WTC11 (cell line): ENCODE measurements at regions not wholly inside any gene's neighbourhood (a gene's known extent, or its start where the extent isn't known, plus 50 kb on each side); places are given as distances from the start of the nearest gene placed in this dataset.
A peak's percentile ranks its signal among the peaks of the same experiment; 100 is the strongest.

Experiments used
- ATAC-seq: fragments of 200-7000 bp; cut with Tn5 transposase; 2 replicates; pipeline ENCODE4 v1.10.0; 2021; ENCODE audit warnings: mild to moderate bottlenecking, moderate library complexity
- CTCF ChIA-PET: fragments of 300-600 bp; sonication (Branson Sonifier 250); formaldehyde crosslinking; loops from one replicate; lab custom pipeline; 2021; ENCODE audit warnings: antibody characterized with exemption; lab: Charles Lee
- POLR2A ChIA-PET: fragments of 350-600 bp; sonication (Branson Sonifier 250); formaldehyde crosslinking; loops from one replicate; lab custom pipeline; 2021; ENCODE audit warnings: antibody characterized with exemption; lab: Charles Lee
- DNase-seq: peaks from one replicate; pipeline ENCODE4 v3.0.0; 2021; ENCODE audit warnings: low spot score
- H3K27ac Mint-ChIP-seq: 2 replicates; pipeline ENCODE4 v1.8.0; 2021; ENCODE audit warnings: mixed read lengths
- H3K27me3 Mint-ChIP-seq: 2 replicates; pipeline ENCODE4 v1.8.0; 2021; ENCODE audit warnings: low read depth, mild to moderate bottlenecking, moderate library complexity, mixed read lengths
- H3K36me3 Mint-ChIP-seq: 2 replicates; pipeline ENCODE4 v1.8.0; 2021; ENCODE audit warnings: mixed read lengths
- H3K4me1 Mint-ChIP-seq: 2 replicates; pipeline ENCODE4 v1.8.0; 2022; ENCODE audit warnings: mixed read lengths
- H3K4me3 Mint-ChIP-seq: 2 replicates; pipeline ENCODE4 v1.8.0; 2021; ENCODE audit warnings: mild to moderate bottlenecking, moderate library complexity, mixed read lengths
- H3K9me3 Mint-ChIP-seq: 2 replicates; pipeline ENCODE4 v1.8.0; 2021; ENCODE audit warnings: mixed read lengths
- ATF3 ChIP-seq: sonication (generic); formaldehyde crosslinking; conservative IDR thresholded peaks from 2 replicates; pipeline ENCODE4 v1.8.1; 2022; ENCODE audit warnings: mild to moderate bottlenecking, missing genetic modification reagents
- ESRRA ChIP-seq: sonication (generic); formaldehyde crosslinking; IDR thresholded peaks from 2 replicates; pipeline ENCODE4 v1.8.1; 2022; ENCODE audit warnings: mild to moderate bottlenecking, missing genetic modification reagents, borderline replicate concordance
- FOXP1 ChIP-seq: sonication (generic); formaldehyde crosslinking; IDR thresholded peaks from 2 replicates; pipeline ENCODE4 v1.8.0; 2022; ENCODE audit warnings: missing genetic modification reagents, mild to moderate bottlenecking, moderate library complexity, borderline replicate concordance
- JAZF1 ChIP-seq: fragments of 250-450 bp; sonication (Bioruptor Pico); IDR thresholded peaks from 2 replicates; pipeline ENCODE4 v1.9.0; 2021; ENCODE audit warnings: moderate library complexity, mild to moderate bottlenecking, inconsistent platforms
- JUN ChIP-seq: sonication (generic); formaldehyde crosslinking; IDR thresholded peaks from 2 replicates; pipeline ENCODE4 v1.8.0; 2023; ENCODE audit warnings: mild to moderate bottlenecking, missing genetic modification reagents
- NFATC4 ChIP-seq: fragments of 250-450 bp; sonication (Bioruptor Pico); IDR thresholded peaks from 2 replicates; pipeline ENCODE4 v1.9.0; 2021; ENCODE audit warnings: mild to moderate bottlenecking
- NFE2L1 ChIP-seq: sonication (generic); formaldehyde crosslinking; IDR thresholded peaks from 2 replicates; pipeline ENCODE4 v1.8.1; 2023; ENCODE audit warnings: missing genetic modification reagents
- SMAD4 ChIP-seq: sonication (generic); formaldehyde crosslinking; IDR thresholded peaks from 2 replicates; pipeline ENCODE4 v1.8.0; 2022; ENCODE audit warnings: mild to moderate bottlenecking, missing genetic modification reagents
- SOX15 ChIP-seq: fragments of 250-450 bp; sonication (Bioruptor Pico); IDR thresholded peaks from 2 replicates; pipeline ENCODE4 v1.9.0; 2021; ENCODE audit warnings: mild to moderate bottlenecking
- ZNF138 ChIP-seq: sonication (generic); formaldehyde crosslinking; conservative IDR thresholded peaks from 2 replicates; pipeline ENCODE4 v1.8.1; 2022; ENCODE audit warnings: mild to moderate bottlenecking, moderate library complexity, missing genetic modification reagents
- ZNF317 ChIP-seq: sonication (generic); formaldehyde crosslinking; IDR thresholded peaks from 2 replicates; pipeline ENCODE4 v1.8.1; 2023; ENCODE audit warnings: low read depth, mild to moderate bottlenecking, moderate library complexity, missing genetic modification reagents, borderline replicate concordance
- ZNF671 ChIP-seq: fragments of 250-450 bp; sonication (Bioruptor Pico); IDR thresholded peaks from 2 replicates; pipeline ENCODE4 v1.8.0; 2021; ENCODE audit warnings: mild to moderate bottlenecking
- TF ChIP-seq, protein P1 (sequence below): fragments of 250-450 bp; sonication (Bioruptor Pico); conservative IDR thresholded peaks from 2 replicates; pipeline ENCODE4 v1.9.0; 2021; ENCODE audit warnings: mild to moderate bottlenecking
- TF ChIP-seq, protein P2 (sequence below): sonication (generic); formaldehyde crosslinking; IDR thresholded peaks from 2 replicates; pipeline ENCODE4 v1.8.0; 2022; ENCODE audit warnings: mild to moderate bottlenecking, missing genetic modification reagents
- TF ChIP-seq, protein P3 (sequence below): sonication (generic); formaldehyde crosslinking; IDR thresholded peaks from 2 replicates; pipeline ENCODE4 v1.8.1; 2023; ENCODE audit warnings: mild to moderate bottlenecking, moderate library complexity, missing genetic modification reagents
- TF ChIP-seq, protein P4 (sequence below): fragments of 200-600 bp; IDR thresholded peaks from 2 replicates; pipeline ENCODE4 v1.8.0; 2022; ENCODE audit warnings: antibody characterized with exemption
- TF ChIP-seq, protein P5 (sequence below): fragments of 250-450 bp; sonication (Bioruptor Pico); IDR thresholded peaks from 2 replicates; pipeline ENCODE4 v1.9.0; 2021; ENCODE audit warnings: mild to moderate bottlenecking, borderline replicate concordance

- Mint-ChIP-seq H3K4me1 (peaks cover 22% of the 10 kb centered on the region), H3K27me3 (no peaks in the 10 kb centered on the region), H3K36me3 (no peaks in the 10 kb centered on the region), H3K9me3 (no peaks in the 10 kb centered on the region), H3K4me3 (no peak overlapping the region), H3K27ac (0 out of 2 replicates have a peak overlapping the region, but pooled peaks have one; percentile 5)
- no peak for ATAC-seq
- no peak for DNase-seq
- ChIA-PET POLR2A (interaction anchor here (0.6 kb wide), 1 partner anchor 1239 kb away, joined by 3 read pairs; no protein-coding TSS in a partner anchor), CTCF (no interaction called here)
- no peak for TF ChIP-seq ATF3 (CRISPR knock-in tag)
- TF ChIP-seq SMAD4 (CRISPR knock-in tag) = no peak
Measured at GRCh38 chr13:104170980-104171555, 1104.9 kb upstream of the SLC10A2 start.

DNA sequence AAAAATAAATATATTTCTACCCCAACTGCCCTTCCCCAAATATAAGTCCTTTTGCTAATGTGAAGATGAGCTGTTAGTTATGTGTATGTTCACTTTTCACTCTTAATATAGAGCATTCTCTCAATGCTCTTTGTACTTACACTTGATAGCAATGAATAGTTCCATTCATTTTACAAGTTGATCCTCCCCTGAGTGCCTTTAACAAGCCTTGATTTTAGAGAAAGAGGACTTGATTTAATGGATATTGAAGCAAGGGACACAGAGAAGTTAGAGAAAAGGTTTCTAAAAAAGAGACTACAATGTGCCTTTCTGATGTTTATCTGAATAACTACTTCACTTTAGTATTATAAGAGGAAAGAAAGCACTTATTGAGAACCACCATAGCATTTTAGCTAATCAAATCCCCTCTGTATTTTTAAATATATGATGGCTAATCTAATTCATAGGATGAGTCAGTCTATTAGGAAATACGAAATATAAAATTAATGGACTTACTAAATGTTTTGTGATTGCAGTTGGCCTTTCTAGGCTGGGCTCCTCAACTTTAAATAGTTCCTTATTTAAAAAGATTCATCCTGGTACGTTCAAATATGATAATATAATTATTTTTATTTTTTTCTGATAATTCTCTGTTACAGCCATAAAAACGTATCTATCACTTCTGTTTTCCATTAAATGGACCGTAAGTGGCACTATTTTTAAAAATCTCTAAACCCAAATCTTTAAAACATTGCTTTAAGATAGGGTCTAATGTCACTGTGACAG, 1097.8 kb upstream of the SLC10A2 start:
- no peaks in the 10 kb centered on the region for H3K36me3 Mint-ChIP-seq
- ATAC-seq (no peak), DNase-seq (no peak)
- H3K27ac Mint-ChIP-seq = no peak overlapping the region
- TF ChIP-seq, protein P1, sequence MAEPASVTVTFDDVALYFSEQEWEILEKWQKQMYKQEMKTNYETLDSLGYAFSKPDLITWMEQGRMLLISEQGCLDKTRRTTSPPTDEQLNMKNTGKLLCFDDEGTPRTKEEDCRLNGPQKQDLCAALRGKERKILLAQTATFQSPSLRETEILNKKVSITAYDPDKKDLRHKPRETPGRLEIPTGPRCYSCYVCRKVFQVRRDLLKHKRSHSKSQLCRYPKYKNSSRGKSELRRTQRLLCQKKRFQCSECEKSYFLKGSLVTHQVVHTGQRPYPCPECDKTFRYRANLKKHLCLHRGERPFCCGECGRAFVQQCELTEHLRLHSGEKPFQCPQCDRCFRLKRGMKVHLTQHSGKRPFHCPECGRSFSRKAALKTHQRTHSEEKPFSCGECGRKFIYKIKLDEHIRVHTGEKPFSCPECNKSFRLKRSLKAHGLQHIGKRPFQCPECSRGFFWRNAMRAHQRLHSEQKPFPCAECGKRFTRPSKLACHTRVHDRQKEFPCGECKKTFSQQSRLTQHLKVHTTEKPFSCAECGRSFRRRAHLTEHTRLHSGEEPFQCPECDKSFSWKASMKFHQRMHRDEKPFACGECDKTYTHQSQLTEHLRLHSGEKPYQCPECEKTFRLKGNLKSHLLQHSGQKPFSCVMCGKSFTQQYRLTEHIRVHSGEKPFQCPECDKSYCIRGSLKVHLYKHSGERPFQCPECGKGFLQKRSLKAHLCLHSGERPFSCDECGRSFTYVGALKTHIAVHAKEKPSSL (CRISPR knock-in tag) = no peak
- TF ChIP-seq, protein P2, sequence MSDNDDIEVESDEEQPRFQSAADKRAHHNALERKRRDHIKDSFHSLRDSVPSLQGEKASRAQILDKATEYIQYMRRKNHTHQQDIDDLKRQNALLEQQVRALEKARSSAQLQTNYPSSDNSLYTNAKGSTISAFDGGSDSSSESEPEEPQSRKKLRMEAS (CRISPR knock-in tag) = no peak
- TF ChIP-seq ESRRA (CRISPR knock-in tag) = no peak
- TF ChIP-seq SOX15 = no peak
- no peak for TF ChIP-seq NFE2L1 (CRISPR knock-in tag)
- no peak for TF ChIP-seq JAZF1
- TF ChIP-seq FOXP1 = no peak
- TF ChIP-seq ZNF671 (CRISPR knock-in tag) = no peak
- TF ChIP-seq ZNF317 (CRISPR knock-in tag) = no peak
- TF ChIP-seq NFATC4 (CRISPR knock-in tag) = no peak
- no peak for TF ChIP-seq SMAD4 (CRISPR knock-in tag)
- TF ChIP-seq JUN (CRISPR knock-in tag) = no peak
- TF ChIP-seq, protein P3, sequence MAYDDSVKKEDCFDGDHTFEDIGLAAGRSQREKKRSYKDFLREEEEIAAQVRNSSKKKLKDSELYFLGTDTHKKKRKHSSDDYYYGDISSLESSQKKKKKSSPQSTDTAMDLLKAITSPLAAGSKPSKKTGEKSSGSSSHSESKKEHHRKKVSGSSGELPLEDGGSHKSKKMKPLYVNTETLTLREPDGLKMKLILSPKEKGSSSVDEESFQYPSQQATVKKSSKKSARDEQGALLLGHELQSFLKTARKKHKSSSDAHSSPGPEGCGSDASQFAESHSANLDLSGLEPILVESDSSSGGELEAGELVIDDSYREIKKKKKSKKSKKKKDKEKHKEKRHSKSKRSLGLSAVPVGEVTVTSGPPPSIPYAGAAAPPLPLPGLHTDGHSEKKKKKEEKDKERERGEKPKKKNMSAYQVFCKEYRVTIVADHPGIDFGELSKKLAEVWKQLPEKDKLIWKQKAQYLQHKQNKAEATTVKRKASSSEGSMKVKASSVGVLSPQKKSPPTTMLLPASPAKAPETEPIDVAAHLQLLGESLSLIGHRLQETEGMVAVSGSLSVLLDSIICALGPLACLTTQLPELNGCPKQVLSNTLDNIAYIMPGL (CRISPR knock-in tag) = no peak
- TF ChIP-seq, protein P4, sequence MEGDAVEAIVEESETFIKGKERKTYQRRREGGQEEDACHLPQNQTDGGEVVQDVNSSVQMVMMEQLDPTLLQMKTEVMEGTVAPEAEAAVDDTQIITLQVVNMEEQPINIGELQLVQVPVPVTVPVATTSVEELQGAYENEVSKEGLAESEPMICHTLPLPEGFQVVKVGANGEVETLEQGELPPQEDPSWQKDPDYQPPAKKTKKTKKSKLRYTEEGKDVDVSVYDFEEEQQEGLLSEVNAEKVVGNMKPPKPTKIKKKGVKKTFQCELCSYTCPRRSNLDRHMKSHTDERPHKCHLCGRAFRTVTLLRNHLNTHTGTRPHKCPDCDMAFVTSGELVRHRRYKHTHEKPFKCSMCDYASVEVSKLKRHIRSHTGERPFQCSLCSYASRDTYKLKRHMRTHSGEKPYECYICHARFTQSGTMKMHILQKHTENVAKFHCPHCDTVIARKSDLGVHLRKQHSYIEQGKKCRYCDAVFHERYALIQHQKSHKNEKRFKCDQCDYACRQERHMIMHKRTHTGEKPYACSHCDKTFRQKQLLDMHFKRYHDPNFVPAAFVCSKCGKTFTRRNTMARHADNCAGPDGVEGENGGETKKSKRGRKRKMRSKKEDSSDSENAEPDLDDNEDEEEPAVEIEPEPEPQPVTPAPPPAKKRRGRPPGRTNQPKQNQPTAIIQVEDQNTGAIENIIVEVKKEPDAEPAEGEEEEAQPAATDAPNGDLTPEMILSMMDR = no peak
- TF ChIP-seq, protein P5, sequence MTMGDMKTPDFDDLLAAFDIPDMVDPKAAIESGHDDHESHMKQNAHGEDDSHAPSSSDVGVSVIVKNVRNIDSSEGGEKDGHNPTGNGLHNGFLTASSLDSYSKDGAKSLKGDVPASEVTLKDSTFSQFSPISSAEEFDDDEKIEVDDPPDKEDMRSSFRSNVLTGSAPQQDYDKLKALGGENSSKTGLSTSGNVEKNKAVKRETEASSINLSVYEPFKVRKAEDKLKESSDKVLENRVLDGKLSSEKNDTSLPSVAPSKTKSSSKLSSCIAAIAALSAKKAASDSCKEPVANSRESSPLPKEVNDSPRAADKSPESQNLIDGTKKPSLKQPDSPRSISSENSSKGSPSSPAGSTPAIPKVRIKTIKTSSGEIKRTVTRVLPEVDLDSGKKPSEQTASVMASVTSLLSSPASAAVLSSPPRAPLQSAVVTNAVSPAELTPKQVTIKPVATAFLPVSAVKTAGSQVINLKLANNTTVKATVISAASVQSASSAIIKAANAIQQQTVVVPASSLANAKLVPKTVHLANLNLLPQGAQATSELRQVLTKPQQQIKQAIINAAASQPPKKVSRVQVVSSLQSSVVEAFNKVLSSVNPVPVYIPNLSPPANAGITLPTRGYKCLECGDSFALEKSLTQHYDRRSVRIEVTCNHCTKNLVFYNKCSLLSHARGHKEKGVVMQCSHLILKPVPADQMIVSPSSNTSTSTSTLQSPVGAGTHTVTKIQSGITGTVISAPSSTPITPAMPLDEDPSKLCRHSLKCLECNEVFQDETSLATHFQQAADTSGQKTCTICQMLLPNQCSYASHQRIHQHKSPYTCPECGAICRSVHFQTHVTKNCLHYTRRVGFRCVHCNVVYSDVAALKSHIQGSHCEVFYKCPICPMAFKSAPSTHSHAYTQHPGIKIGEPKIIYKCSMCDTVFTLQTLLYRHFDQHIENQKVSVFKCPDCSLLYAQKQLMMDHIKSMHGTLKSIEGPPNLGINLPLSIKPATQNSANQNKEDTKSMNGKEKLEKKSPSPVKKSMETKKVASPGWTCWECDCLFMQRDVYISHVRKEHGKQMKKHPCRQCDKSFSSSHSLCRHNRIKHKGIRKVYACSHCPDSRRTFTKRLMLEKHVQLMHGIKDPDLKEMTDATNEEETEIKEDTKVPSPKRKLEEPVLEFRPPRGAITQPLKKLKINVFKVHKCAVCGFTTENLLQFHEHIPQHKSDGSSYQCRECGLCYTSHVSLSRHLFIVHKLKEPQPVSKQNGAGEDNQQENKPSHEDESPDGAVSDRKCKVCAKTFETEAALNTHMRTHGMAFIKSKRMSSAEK (CRISPR knock-in tag) = no peak
- TF ChIP-seq ZNF138 = no peak
- H3K4me1 Mint-ChIP-seq = peaks cover 4% of the 10 kb centered on the region
- ChIA-PET POLR2A (no interaction called here), CTCF (no interaction called here)
- no peaks in the 10 kb centered on the region for H3K27me3 Mint-ChIP-seq
- H3K9me3 Mint-ChIP-seq = peaks cover 13% of the 10 kb centered on the region
- no peak overlapping the region for H3K4me3 Mint-ChIP-seq
